Inflammatory macrophage treated with lipopolysaccharide for 4 hours (primary cell): ENCODE measurements at regions not wholly inside any gene's neighbourhood (a gene's known extent, or its start where the extent isn't known, plus 50 kb on each side); places are given as distances from the start of the nearest gene placed in this dataset.

Experiments
- DNase-seq: peaks from one replicate; pipeline ENCODE4 v3.0.0-alpha.2; 2020

- no peak for DNase-seq
These were observed 199.6 kb downstream of the TTLL2 start for GRCh38 chr6:167524261-167525111.

GRCh38 chr6:167525774-167526173, 200.9 kb downstream of the TTLL2 start:
- no peak for DNase-seq

- no peak for DNase-seq
These were observed 201.8 kb downstream of the TTLL2 start for GRCh38 chr6:167526465-167527368.

- DNase-seq, result no peak
These were observed 203.4 kb downstream of the TTLL2 start for GRCh38 chr6:167528239-167528638.

GRCh38 chr6:167528976-167529375, 204.1 kb downstream of the TTLL2 start:
- DNase-seq, result no peak

- DNase-seq, result no peak
These were observed 204.8 kb downstream of the TTLL2 start for GRCh38 chr6:167529444-167530335.

- DNase-seq, result no peak
These were observed 206.1 kb downstream of the TTLL2 start for GRCh38 chr6:167530951-167531350.

- no peak for DNase-seq
These were observed 207.8 kb downstream of the TTLL2 start for GRCh38 chr6:167532410-167533288.

GRCh38 chr6:167533851-167534250, 209.0 kb downstream of the TTLL2 start:
- DNase-seq, result no peak

- DNase-seq, result no peak
These were observed 212.9 kb downstream of the TTLL2 start for GRCh38 chr6:167537816-167538215.

GRCh38 chr6:167538746-167539145, 213.9 kb downstream of the TTLL2 start:
- DNase-seq, result no peak

GRCh38 chr6:167540796-167541195, 215.9 kb downstream of the TTLL2 start:
- DNase-seq, result no peak

- DNase-seq, result no peak
These were observed 216.7 kb downstream of the TTLL2 start for GRCh38 chr6:167541544-167541943.

GRCh38 chr6:167543602-167544497, 219.0 kb downstream of the TTLL2 start:
- DNase-seq, result no peak

- no peak for DNase-seq
These were observed 221.9 kb downstream of the TTLL2 start for GRCh38 chr6:167546611-167547327.

- no peak for DNase-seq
These were observed 222.4 kb downstream of the TTLL2 start for GRCh38 chr6:167547328-167547692.

- no peak for DNase-seq
These were observed 222.9 kb downstream of the TTLL2 start for GRCh38 chr6:167547751-167548150.

- no peak for DNase-seq
These were observed 223.6 kb downstream of the TTLL2 start for GRCh38 chr6:167548451-167548850.

- no peak for DNase-seq
These were observed 224.3 kb downstream of the TTLL2 start for GRCh38 chr6:167549213-167549612.
